ENCODE measurements at regions not wholly inside any gene's neighbourhood (a gene's known extent, or its start where the extent isn't known, plus 50 kb on each side); places are given as distances from the start of the nearest gene placed in this dataset.

GRCh38 chr14:84237881-84238280 is 1292.1 kb upstream of the FLRT2 start:
- no peak for DNase-seq
- Histone ChIP-seq H3K4me3 (no peak overlapping the region), H3K9ac (ENCODE audit: low read depth in 2 of 2, low read length in 2 of 2) (no peak overlapping the region), H3K4me1 (no peaks in the 10 kb centered on the region), H3K27me3 (no peaks in the 10 kb centered on the region), H3K27ac (no peak overlapping the region), H3K9me3 (no peaks in the 10 kb centered on the region), H3K36me3 (no peaks in the 10 kb centered on the region)
- intact Hi-C loops (cut with DNase I): no loop called here
- TF ChIP-seq, protein P1, sequence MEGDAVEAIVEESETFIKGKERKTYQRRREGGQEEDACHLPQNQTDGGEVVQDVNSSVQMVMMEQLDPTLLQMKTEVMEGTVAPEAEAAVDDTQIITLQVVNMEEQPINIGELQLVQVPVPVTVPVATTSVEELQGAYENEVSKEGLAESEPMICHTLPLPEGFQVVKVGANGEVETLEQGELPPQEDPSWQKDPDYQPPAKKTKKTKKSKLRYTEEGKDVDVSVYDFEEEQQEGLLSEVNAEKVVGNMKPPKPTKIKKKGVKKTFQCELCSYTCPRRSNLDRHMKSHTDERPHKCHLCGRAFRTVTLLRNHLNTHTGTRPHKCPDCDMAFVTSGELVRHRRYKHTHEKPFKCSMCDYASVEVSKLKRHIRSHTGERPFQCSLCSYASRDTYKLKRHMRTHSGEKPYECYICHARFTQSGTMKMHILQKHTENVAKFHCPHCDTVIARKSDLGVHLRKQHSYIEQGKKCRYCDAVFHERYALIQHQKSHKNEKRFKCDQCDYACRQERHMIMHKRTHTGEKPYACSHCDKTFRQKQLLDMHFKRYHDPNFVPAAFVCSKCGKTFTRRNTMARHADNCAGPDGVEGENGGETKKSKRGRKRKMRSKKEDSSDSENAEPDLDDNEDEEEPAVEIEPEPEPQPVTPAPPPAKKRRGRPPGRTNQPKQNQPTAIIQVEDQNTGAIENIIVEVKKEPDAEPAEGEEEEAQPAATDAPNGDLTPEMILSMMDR (IDR thresholded peaks at IDR 0.05): no peak

- DNase-seq: no peak
- no peaks in the 10 kb centered on the region for H3K36me3 ChIP-seq
- no peak overlapping the region for H3K4me3 ChIP-seq
- H3K9me3 ChIP-seq: no peaks in the 10 kb centered on the region
- intact Hi-C loops (cut with DNase I): no loop called here
- no peak overlapping the region for H3K27ac ChIP-seq
- H3K4me1 ChIP-seq: no peaks in the 10 kb centered on the region
- H3K27me3 ChIP-seq: no peaks in the 10 kb centered on the region
- H3K9ac ChIP-seq (ENCODE audit: low read depth in 2 of 2, low read length in 2 of 2): no peak overlapping the region
- TF ChIP-seq, protein P1 (IDR thresholded peaks at IDR 0.05): no peak
Measured at GRCh38 chr14:84247693-84248092, 1282.3 kb upstream of the FLRT2 start.

- Histone ChIP-seq H3K27ac (no peak overlapping the region), H3K9me3 (no peaks in the 10 kb centered on the region), H3K36me3 (no peaks in the 10 kb centered on the region), H3K4me3 (no peak overlapping the region), H3K9ac (ENCODE audit: low read depth in 2 of 2, low read length in 2 of 2) (no peak overlapping the region), H3K27me3 (no peaks in the 10 kb centered on the region), H3K4me1 (no peaks in the 10 kb centered on the region)
- DNase-seq: no peak
- intact Hi-C loops (cut with DNase I): no loop called here
- TF ChIP-seq, protein P1 (IDR thresholded peaks at IDR 0.05): no peak
Measured at GRCh38 chr14:84250893-84251292, 1279.1 kb upstream of the FLRT2 start.

GRCh38 chr14:84251411-84252115 is 1278.4 kb upstream of the FLRT2 start:
- Histone ChIP-seq H3K36me3 (no peaks in the 10 kb centered on the region), H3K9ac (ENCODE audit: low read depth in 2 of 2, low read length in 2 of 2) (no peak overlapping the region), H3K9me3 (no peaks in the 10 kb centered on the region), H3K27ac (no peak overlapping the region), H3K4me1 (no peaks in the 10 kb centered on the region), H3K27me3 (no peaks in the 10 kb centered on the region), H3K4me3 (no peak overlapping the region)
- intact Hi-C loops (cut with DNase I): no loop called here
- no peak for DNase-seq
- TF ChIP-seq, protein P1 (IDR thresholded peaks at IDR 0.05): no peak

DNA sequence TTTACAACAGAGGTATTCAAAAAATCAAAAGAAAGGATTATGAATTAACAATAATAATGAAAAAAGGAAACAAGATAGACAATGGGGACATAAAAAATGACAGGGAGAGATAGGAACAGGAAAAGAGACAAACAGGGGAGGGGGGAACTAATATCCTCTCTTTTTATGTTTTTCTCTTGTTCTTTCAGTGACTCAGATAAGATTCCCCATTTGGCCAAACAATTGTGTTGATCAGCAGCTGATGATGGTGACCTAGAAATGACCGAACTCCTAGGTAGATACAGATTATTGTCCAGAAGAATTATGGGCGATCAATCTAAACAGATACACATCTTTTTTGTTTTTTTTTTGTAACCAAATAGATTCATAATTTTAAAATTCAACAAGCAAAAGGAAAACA is 1277.2 kb upstream of the FLRT2 start:
- Histone ChIP-seq H3K27me3 (no peaks in the 10 kb centered on the region), H3K36me3 (no peaks in the 10 kb centered on the region), H3K4me1 (no peaks in the 10 kb centered on the region), H3K4me3 (no peak overlapping the region), H3K27ac (no peak overlapping the region), H3K9me3 (no peaks in the 10 kb centered on the region), H3K9ac (ENCODE audit: low read depth in 2 of 2, low read length in 2 of 2) (no peak overlapping the region)
- DNase-seq: no peak
- TF ChIP-seq, protein P1 (IDR thresholded peaks at IDR 0.05): no peak
- intact Hi-C loops (cut with DNase I): no loop called here
